Gastroesophageal sphincter (tissue), 3 donors: ENCODE measurements at regions not wholly inside any gene's neighbourhood (a gene's known extent, or its start where the extent isn't known, plus 50 kb on each side); places are given as distances from the start of the nearest gene placed in this dataset.

Source experiments
- CTCF ChIP-seq, 4 experiments: fragments of 200-600 bp in 2 of 4; fragments of 450-650 bp in 2 of 4; sonication (generic) in 1 of 4; IDR thresholded peaks; one replicate each; pipeline ENCODE4 v1.5.1; 2017 to 2019; ENCODE audit warnings: antibody characterized with exemption in 4 of 4, mild to moderate bottlenecking in 2 of 4, moderate library complexity in 2 of 4
- POLR2A ChIP-seq, 2 donors: fragments of 450-650 bp; IDR thresholded peaks; one replicate each; pipeline ENCODE4 v1.6.1; 2017; ENCODE audit warnings: antibody characterized with exemption in 2 of 2, mild to moderate bottlenecking in 2 of 2, moderate library complexity in 1 of 2
- POLR2AphosphoS5 ChIP-seq: sonication (generic); formaldehyde crosslinking; IDR thresholded peaks from one replicate; pipeline ENCODE4 v1.6.1; 2017; ENCODE audit warnings: antibody characterized with exemption

GRCh38 chrX:151801980-151802379 is 67.4 kb downstream of the CNGA2 start:
- TF ChIP-seq CTCF (IDR thresholded peaks at IDR 0.05) (no peak), POLR2A (IDR thresholded peaks at IDR 0.05) (no peak), POLR2AphosphoS5 (no peak)
